Neuronal stem cell (in vitro differentiated cells): ENCODE measurements at regions not wholly inside any gene's neighbourhood (a gene's known extent, or its start where the extent isn't known, plus 50 kb on each side); places are given as distances from the start of the nearest gene placed in this dataset.

Source experiments
- DNase-seq: peaks from one replicate; pipeline ENCODE4 v3.0.0-alpha.2; 2013; ENCODE audit warnings: low spot score
- H2AFZ ChIP-seq: one replicate; pipeline ENCODE4 v1.6.1; 2013; ENCODE audit warnings: mild to moderate bottlenecking, low read length, inconsistent platforms
- H2AK5ac ChIP-seq: 2 replicates; pipeline ENCODE4 v1.6.1; 2013; ENCODE audit warnings: low read depth, mild to moderate bottlenecking, inconsistent platforms, low read length, moderate library complexity, mixed read lengths
- H2BK120ac ChIP-seq: 2 replicates; pipeline ENCODE4 v1.6.1; 2013; ENCODE audit warnings: low read depth, mild to moderate bottlenecking, inconsistent platforms, low read length, moderate library complexity, mixed read lengths
- H2BK12ac ChIP-seq: one replicate; pipeline ENCODE4 v1.6.1; 2013; ENCODE audit warnings: low read length, inconsistent platforms
- H2BK15ac ChIP-seq: 2 replicates; pipeline ENCODE4 v1.6.1; 2013; ENCODE audit warnings: mild to moderate bottlenecking, low read length, inconsistent platforms, mixed read lengths
- H2BK5ac ChIP-seq: one replicate; pipeline ENCODE4 v1.6.1; 2013; ENCODE audit warnings: inconsistent platforms, mild to moderate bottlenecking, low read length, moderate library complexity
- H3K14ac ChIP-seq: one replicate; pipeline ENCODE4 v1.6.1; 2013; ENCODE audit warnings: low read length, inconsistent platforms
- H3K18ac ChIP-seq: 2 replicates; pipeline ENCODE4 v1.6.1; 2013; ENCODE audit warnings: low read length, inconsistent platforms
- H3K23ac ChIP-seq: 2 replicates; pipeline ENCODE4 v1.6.1; 2013; ENCODE audit warnings: low read depth, mild to moderate bottlenecking, mixed read lengths, low read length, inconsistent platforms; ENCODE audit not compliant: poor library complexity
- H3K27ac ChIP-seq: replicated peaks from 3 replicates; pipeline ENCODE4 v1.5.1; 2013; ENCODE audit warnings: low read length, inconsistent platforms
- H3K27me3 ChIP-seq, 3 experiments: 2 replicates each; pipeline ENCODE4 v1.6.1; 2013; ENCODE audit warnings: low read length in 3 of 3, mild to moderate bottlenecking in 2 of 3, inconsistent platforms in 1 of 3, low read depth in 1 of 3, mixed read lengths in 1 of 3, moderate library complexity in 1 of 3; ENCODE audit not compliant: control insufficient read depth in 3 of 3, insufficient read depth in 3 of 3
- H3K36me3 ChIP-seq, 2 donors: replicated peaks in 1 of 2; 2 replicates each; pipeline ENCODE4 v1.6.1; 2013; ENCODE audit warnings: low read length in 2 of 2; ENCODE audit not compliant: control insufficient read depth in 2 of 2, insufficient read depth in 2 of 2
- H3K4ac ChIP-seq: 2 replicates; pipeline ENCODE4 v1.6.1; 2013; ENCODE audit warnings: inconsistent platforms, mild to moderate bottlenecking, low read length, moderate library complexity
- H3K4me1 ChIP-seq, 2 donors: 1 replicate in 1 of 2; 2 replicates in 1 of 2; pipeline ENCODE4 v1.6.1; 2013; ENCODE audit warnings: low read length in 2 of 2, low read depth in 1 of 2; ENCODE audit not compliant: control insufficient read depth in 2 of 2, insufficient read depth in 1 of 2
- H3K4me2 ChIP-seq: one replicate; pipeline ENCODE4 v1.6.1; 2013; ENCODE audit warnings: mild to moderate bottlenecking, low read length, inconsistent platforms; ENCODE audit not compliant: insufficient read depth, poor library complexity, severe bottlenecking
- H3K4me3 ChIP-seq, 2 donors: 2 replicates each; pipeline ENCODE4 v1.5.1; 2013; ENCODE audit warnings: low read length in 2 of 2, mild to moderate bottlenecking in 2 of 2, inconsistent platforms in 1 of 2, moderate library complexity in 1 of 2
- H3K79me1 ChIP-seq: one replicate; pipeline ENCODE4 v1.6.1; 2013; ENCODE audit warnings: low read depth, mild to moderate bottlenecking, inconsistent platforms, low read length, moderate library complexity
- H3K9ac ChIP-seq: one replicate; pipeline ENCODE4 v1.6.1; 2013; ENCODE audit warnings: mild to moderate bottlenecking, low read depth, low read length, inconsistent platforms; ENCODE audit not compliant: poor library complexity
- H3K9me3 ChIP-seq, 2 donors: replicated peaks in 1 of 2; 2 replicates each; pipeline versions ENCODE3 to v1.6.1; 2013; ENCODE audit warnings: low read length in 2 of 2, mild to moderate bottlenecking in 2 of 2, inconsistent platforms in 1 of 2, low read depth in 1 of 2, mixed read lengths in 1 of 2, moderate library complexity in 1 of 2; ENCODE audit not compliant: control insufficient read depth in 2 of 2, insufficient read depth in 1 of 2
- H4K8ac ChIP-seq: one replicate; pipeline ENCODE4 v1.6.1; 2013; ENCODE audit warnings: low read depth, mild to moderate bottlenecking, inconsistent platforms, low read length, moderate library complexity
- H4K91ac ChIP-seq: one replicate; pipeline ENCODE4 v1.6.1; 2013; ENCODE audit warnings: low read length, low read depth, mild to moderate bottlenecking, inconsistent platforms; ENCODE audit not compliant: poor library complexity
- WGBS, 2 donors: extraction: QIAGEN DNeasy Blood & Tissue Kit; methylation state at CpG; one replicate each; pipeline ENCODE4 v1.1.7; 2013; ENCODE audit warnings: missing lambda C conversion rate in 2 of 2, mixed read lengths in 1 of 2; ENCODE audit not compliant: insufficient read length in 2 of 2, insufficient replicate concordance in 1 of 2; ENCODE audit errors: extremely low coverage in 2 of 2; 5-methylcytosine and 5-hydroxymethylcytosine counted together

GRCh38 chr4:52472444-52472843 is 186.7 kb downstream of the USP46 start:
- no peak overlapping the region for H3K4me2 ChIP-seq
- H3K9ac ChIP-seq: no peak overlapping the region
- no peaks in the 10 kb centered on the region for H3K4me1 ChIP-seq
- no peak overlapping the region for H3K14ac ChIP-seq
- no peak overlapping the region for H2BK12ac ChIP-seq
- no peak overlapping the region for H3K4ac ChIP-seq
- no peak overlapping the region for H4K8ac ChIP-seq
- no peaks in the 10 kb centered on the region for H3K36me3 ChIP-seq
- no peak overlapping the region for H4K91ac ChIP-seq
- no peaks in the 10 kb centered on the region for H3K9me3 ChIP-seq
- no peaks in the 10 kb centered on the region for H3K79me1 ChIP-seq
- no peak overlapping the region for H2BK5ac ChIP-seq
- H3K23ac ChIP-seq: no peak overlapping the region
- no peaks in the 10 kb centered on the region for H3K27me3 ChIP-seq
- DNase-seq: no peak
- no peak overlapping the region for H2BK15ac ChIP-seq
- H2BK120ac ChIP-seq: no peak overlapping the region
- H2AFZ ChIP-seq: no peak overlapping the region
- H3K4me3 ChIP-seq: no peak overlapping the region
- H3K18ac ChIP-seq: no peak overlapping the region
- H2AK5ac ChIP-seq: no peak overlapping the region
- WGBS, 2 donors: no CpG with 5 or more reads among the region's 1 CpG
- H3K27ac ChIP-seq: no peak overlapping the region

GRCh38 chr4:52477191-52477780 is 181.8 kb downstream of the USP46 start:
- no peak overlapping the region for H2AFZ ChIP-seq
- H4K91ac ChIP-seq: no peak overlapping the region
- H3K4me3 ChIP-seq: no peak overlapping the region
- H2BK5ac ChIP-seq: no peak overlapping the region
- H3K9me3 ChIP-seq: no peaks in the 10 kb centered on the region
- no CpG with 5 or more reads among the region's 3 CpGs for WGBS, 2 donors
- H3K23ac ChIP-seq: no peak overlapping the region
- H2BK15ac ChIP-seq: no peak overlapping the region
- no peak overlapping the region for H3K27ac ChIP-seq
- no peak overlapping the region for H2BK12ac ChIP-seq
- no peaks in the 10 kb centered on the region for H3K36me3 ChIP-seq
- no peak overlapping the region for H2AK5ac ChIP-seq
- no peak overlapping the region for H3K18ac ChIP-seq
- no peak overlapping the region for H3K4ac ChIP-seq
- no peak overlapping the region for H3K14ac ChIP-seq
- H3K27me3 ChIP-seq: no peaks in the 10 kb centered on the region
- DNase-seq: no peak
- H4K8ac ChIP-seq: no peak overlapping the region
- no peak overlapping the region for H2BK120ac ChIP-seq
- H3K4me2 ChIP-seq: no peak overlapping the region
- H3K79me1 ChIP-seq: no peaks in the 10 kb centered on the region
- no peaks in the 10 kb centered on the region for H3K4me1 ChIP-seq
- H3K9ac ChIP-seq: no peak overlapping the region

DNA sequence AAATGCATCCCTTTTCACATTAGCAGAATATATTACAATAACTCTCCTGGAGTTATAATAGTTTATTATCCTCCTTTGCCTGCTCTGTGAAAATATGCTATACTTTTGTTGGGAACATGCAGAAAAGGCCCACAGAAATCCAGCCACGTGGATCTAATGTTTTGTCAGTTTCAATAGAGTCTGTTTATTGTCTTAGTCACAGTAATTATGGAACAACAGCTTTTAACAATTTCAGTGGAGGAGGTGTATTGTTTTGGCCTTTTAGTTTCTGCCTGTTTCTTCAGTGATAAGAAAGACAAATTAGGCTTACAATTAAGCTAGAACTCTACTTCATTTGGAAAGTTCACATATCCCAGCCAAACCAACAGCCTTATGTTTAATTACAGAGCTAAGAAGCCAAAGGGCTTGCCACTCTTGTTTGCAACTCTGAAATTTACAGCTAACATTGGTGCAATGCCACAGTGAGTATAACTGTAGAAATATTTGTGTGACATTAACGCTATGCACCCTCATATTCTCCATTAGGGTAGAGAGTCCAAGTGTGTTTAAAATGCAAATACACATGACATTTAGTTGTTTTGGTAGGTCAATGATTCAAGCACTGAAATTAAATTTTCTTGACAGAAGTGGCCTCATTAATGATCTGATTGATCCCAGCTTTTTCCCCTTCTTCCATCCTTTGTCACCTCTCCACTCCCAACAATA is 175.8 kb downstream of the USP46 start:
- no peak overlapping the region for H2BK120ac ChIP-seq
- no peak overlapping the region for H3K4me2 ChIP-seq
- H3K23ac ChIP-seq: no peak overlapping the region
- H3K36me3 ChIP-seq: no peaks in the 10 kb centered on the region
- no peak overlapping the region for H3K9ac ChIP-seq
- H2AFZ ChIP-seq: no peak overlapping the region
- H3K27ac ChIP-seq: no peak overlapping the region
- no peak overlapping the region for H2BK5ac ChIP-seq
- no peak overlapping the region for H3K4ac ChIP-seq
- H3K18ac ChIP-seq: no peak overlapping the region
- no peak overlapping the region for H4K8ac ChIP-seq
- H3K79me1 ChIP-seq: no peaks in the 10 kb centered on the region
- no peak overlapping the region for H3K4me3 ChIP-seq
- no peak overlapping the region for H2BK12ac ChIP-seq
- H3K4me1 ChIP-seq: no peaks in the 10 kb centered on the region
- DNase-seq: no peak
- no peak overlapping the region for H2BK15ac ChIP-seq
- no CpG with 5 or more reads among the region's 2 CpGs for WGBS, 2 donors
- no peaks in the 10 kb centered on the region for H3K27me3 ChIP-seq
- H3K9me3 ChIP-seq: no peaks in the 10 kb centered on the region
- H3K14ac ChIP-seq: no peak overlapping the region
- H2AK5ac ChIP-seq: no peak overlapping the region
- H4K91ac ChIP-seq: no peak overlapping the region

DNA sequence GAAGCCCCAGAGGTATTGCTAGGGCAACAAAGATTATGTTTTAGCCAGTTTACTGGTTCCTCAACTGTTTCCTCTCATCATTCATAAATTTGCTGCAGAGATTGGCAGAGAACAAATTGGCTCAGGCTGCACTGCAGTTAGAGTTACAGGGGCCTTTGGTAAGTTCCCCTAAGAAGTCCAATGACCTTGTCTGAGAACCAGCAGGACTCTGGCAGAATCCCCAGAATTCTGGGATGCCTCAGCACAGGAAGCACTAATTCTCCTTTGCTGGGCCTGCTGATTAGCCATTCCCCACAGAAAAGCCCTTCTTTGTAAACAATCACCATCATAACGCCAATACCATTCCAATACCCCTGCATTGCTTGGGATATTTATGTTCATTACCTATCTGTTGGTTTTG is 151.3 kb downstream of the USP46 start:
- no peaks in the 10 kb centered on the region for H3K27me3 ChIP-seq
- no peak overlapping the region for H2BK15ac ChIP-seq
- H3K4me2 ChIP-seq: no peak overlapping the region
- no peak overlapping the region for H3K27ac ChIP-seq
- no peak overlapping the region for H2AK5ac ChIP-seq
- no peak overlapping the region for H3K14ac ChIP-seq
- H3K9ac ChIP-seq: no peak overlapping the region
- H3K79me1 ChIP-seq: no peaks in the 10 kb centered on the region
- no peak overlapping the region for H2BK120ac ChIP-seq
- H3K9me3 ChIP-seq: peaks cover 0 to 2% of the 10 kb centered on the region in 2 donors
- WGBS, 2 donors: no CpG with 5 or more reads among the region's 1 CpG
- H3K4me3 ChIP-seq: no peak overlapping the region
- H3K18ac ChIP-seq: no peak overlapping the region
- H2BK5ac ChIP-seq: no peak overlapping the region
- H3K36me3 ChIP-seq: no peaks in the 10 kb centered on the region
- no peak overlapping the region for H3K4ac ChIP-seq
- H3K4me1 ChIP-seq: no peaks in the 10 kb centered on the region
- H4K8ac ChIP-seq: no peak overlapping the region
- DNase-seq: no peak
- H2BK12ac ChIP-seq: no peak overlapping the region
- no peak overlapping the region for H2AFZ ChIP-seq
- H4K91ac ChIP-seq: no peak overlapping the region
- H3K23ac ChIP-seq: no peak overlapping the region
